ENCODE measurements at regions not wholly inside any gene's neighbourhood (a gene's known extent, or its start where the extent isn't known, plus 50 kb on each side); places are given as distances from the start of the nearest gene placed in this dataset.

GRCh38 chr5:23064710-23065109, 211.6 kb upstream of the CDH12 start:
- TF ChIP-seq CTCF (conservative IDR thresholded peaks at IDR 0.05; ENCODE audit: low read depth, low read length) (no peak), EZH2 (IDR thresholded peaks at IDR 0.05; ENCODE audit: borderline replicate concordance, low read depth, low read length, poor library complexity, severe bottlenecking) (no peak)
